WTC11 (cell line): ENCODE measurements at regions not wholly inside any gene's neighbourhood (a gene's known extent, or its start where the extent isn't known, plus 50 kb on each side); places are given as distances from the start of the nearest gene placed in this dataset.

Experiments
- CREB1 ChIP-seq: sonication (generic); formaldehyde crosslinking; IDR thresholded peaks from 2 replicates; pipeline ENCODE4 v1.8.0; 2023; ENCODE audit warnings: mild to moderate bottlenecking, missing genetic modification reagents
- ETV6 ChIP-seq: sonication (generic); formaldehyde crosslinking; IDR thresholded peaks from 2 replicates; pipeline ENCODE4 v1.8.1; 2022; ENCODE audit warnings: mild to moderate bottlenecking, missing genetic modification reagents
- FOXJ3 ChIP-seq: sonication (generic); formaldehyde crosslinking; IDR thresholded peaks from 2 replicates; pipeline ENCODE4 v1.9.0; 2021; ENCODE audit warnings: missing genetic modification reagents, mild to moderate bottlenecking, borderline replicate concordance
- MXD4 ChIP-seq: fragments of 250-450 bp; sonication (Bioruptor Pico); IDR thresholded peaks from 2 replicates; pipeline ENCODE4 v1.8.0; 2021; ENCODE audit warnings: mild to moderate bottlenecking, moderate library complexity, borderline replicate concordance
- STAT6 ChIP-seq: sonication (generic); formaldehyde crosslinking; conservative IDR thresholded peaks from 2 replicates; pipeline ENCODE4 v1.8.1; 2023; ENCODE audit warnings: mild to moderate bottlenecking, low read depth, missing genetic modification reagents, moderate library complexity
- TEAD1 ChIP-seq: sonication (generic); formaldehyde crosslinking; IDR thresholded peaks from 2 replicates; pipeline ENCODE4 v1.8.0; 2022; ENCODE audit warnings: mild to moderate bottlenecking, missing genetic modification reagents
- ZNF232 ChIP-seq: sonication (generic); formaldehyde crosslinking; IDR thresholded peaks from 2 replicates; pipeline ENCODE4 v1.8.0; 2022; ENCODE audit warnings: mild to moderate bottlenecking, missing genetic modification reagents
- ZNF263 ChIP-seq: sonication (generic); formaldehyde crosslinking; IDR thresholded peaks from 2 replicates; pipeline ENCODE4 v1.8.1; 2022; ENCODE audit warnings: low read depth, mild to moderate bottlenecking, moderate library complexity, missing genetic modification reagents
- TF ChIP-seq, protein P1 (sequence below): fragments of 200-600 bp; IDR thresholded peaks from 2 replicates; pipeline ENCODE4 v1.8.0; 2022; ENCODE audit warnings: antibody characterized with exemption
- TF ChIP-seq, protein P2 (sequence below): sonication (generic); formaldehyde crosslinking; IDR thresholded peaks from 2 replicates; pipeline ENCODE4 v1.8.0; 2022; ENCODE audit warnings: mild to moderate bottlenecking, missing genetic modification reagents
- TF ChIP-seq, protein P3 (sequence below): sonication (generic); formaldehyde crosslinking; IDR thresholded peaks from 2 replicates; pipeline ENCODE4 v1.8.1; 2023; ENCODE audit warnings: mild to moderate bottlenecking, missing genetic modification reagents, moderate library complexity

DNA sequence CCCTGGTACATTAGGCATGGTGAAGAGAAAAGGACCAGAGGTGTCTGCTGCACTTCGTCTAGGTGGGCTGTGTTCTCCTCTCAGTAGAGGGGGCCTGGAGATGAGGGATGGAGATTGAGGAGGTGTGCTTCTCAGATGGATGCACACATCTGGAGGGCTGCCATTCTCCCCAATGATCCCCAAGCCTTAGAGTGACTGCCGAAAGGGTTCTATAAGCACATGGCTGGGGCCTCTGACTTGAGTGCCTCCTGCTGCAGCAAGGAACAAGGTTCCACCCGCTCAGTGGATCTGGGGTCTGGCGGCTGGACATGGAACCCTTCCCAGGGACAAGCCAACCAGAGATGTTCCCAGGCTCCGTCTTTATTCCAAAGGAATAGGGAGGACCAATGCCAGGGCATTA lies 66.8 kb downstream of the CPN2 start:
- TF ChIP-seq, protein P1, sequence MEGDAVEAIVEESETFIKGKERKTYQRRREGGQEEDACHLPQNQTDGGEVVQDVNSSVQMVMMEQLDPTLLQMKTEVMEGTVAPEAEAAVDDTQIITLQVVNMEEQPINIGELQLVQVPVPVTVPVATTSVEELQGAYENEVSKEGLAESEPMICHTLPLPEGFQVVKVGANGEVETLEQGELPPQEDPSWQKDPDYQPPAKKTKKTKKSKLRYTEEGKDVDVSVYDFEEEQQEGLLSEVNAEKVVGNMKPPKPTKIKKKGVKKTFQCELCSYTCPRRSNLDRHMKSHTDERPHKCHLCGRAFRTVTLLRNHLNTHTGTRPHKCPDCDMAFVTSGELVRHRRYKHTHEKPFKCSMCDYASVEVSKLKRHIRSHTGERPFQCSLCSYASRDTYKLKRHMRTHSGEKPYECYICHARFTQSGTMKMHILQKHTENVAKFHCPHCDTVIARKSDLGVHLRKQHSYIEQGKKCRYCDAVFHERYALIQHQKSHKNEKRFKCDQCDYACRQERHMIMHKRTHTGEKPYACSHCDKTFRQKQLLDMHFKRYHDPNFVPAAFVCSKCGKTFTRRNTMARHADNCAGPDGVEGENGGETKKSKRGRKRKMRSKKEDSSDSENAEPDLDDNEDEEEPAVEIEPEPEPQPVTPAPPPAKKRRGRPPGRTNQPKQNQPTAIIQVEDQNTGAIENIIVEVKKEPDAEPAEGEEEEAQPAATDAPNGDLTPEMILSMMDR = no peak
- TF ChIP-seq TEAD1 (CRISPR knock-in tag) = no peak
- TF ChIP-seq, protein P2, sequence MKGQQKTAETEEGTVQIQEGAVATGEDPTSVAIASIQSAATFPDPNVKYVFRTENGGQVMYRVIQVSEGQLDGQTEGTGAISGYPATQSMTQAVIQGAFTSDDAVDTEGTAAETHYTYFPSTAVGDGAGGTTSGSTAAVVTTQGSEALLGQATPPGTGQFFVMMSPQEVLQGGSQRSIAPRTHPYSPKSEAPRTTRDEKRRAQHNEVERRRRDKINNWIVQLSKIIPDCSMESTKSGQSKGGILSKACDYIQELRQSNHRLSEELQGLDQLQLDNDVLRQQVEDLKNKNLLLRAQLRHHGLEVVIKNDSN = no peak
- no peak for TF ChIP-seq ETV6 (CRISPR knock-in tag)
- TF ChIP-seq ZNF263 (CRISPR knock-in tag) = no peak
- no peak for TF ChIP-seq FOXJ3 (CRISPR knock-in tag)
- TF ChIP-seq, protein P3, sequence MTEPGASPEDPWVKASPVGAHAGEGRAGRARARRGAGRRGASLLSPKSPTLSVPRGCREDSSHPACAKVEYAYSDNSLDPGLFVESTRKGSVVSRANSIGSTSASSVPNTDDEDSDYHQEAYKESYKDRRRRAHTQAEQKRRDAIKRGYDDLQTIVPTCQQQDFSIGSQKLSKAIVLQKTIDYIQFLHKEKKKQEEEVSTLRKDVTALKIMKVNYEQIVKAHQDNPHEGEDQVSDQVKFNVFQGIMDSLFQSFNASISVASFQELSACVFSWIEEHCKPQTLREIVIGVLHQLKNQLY (CRISPR knock-in tag) = no peak
- TF ChIP-seq ZNF232 (CRISPR knock-in tag) = no peak
- TF ChIP-seq CREB1 (CRISPR knock-in tag) = no peak
- no peak for TF ChIP-seq MXD4 (CRISPR knock-in tag)
- no peak for TF ChIP-seq STAT6
